PC-3 (cell line): ENCODE measurements at regions not wholly inside any gene's neighbourhood (a gene's known extent, or its start where the extent isn't known, plus 50 kb on each side); places are given as distances from the start of the nearest gene placed in this dataset.

Experiments used
- ATAC-seq: fragments of 200-7000 bp; cut with Tn5 transposase; 2 replicates; pipeline ENCODE4 v1.9.1; 2020; ENCODE audit warnings: mild to moderate bottlenecking, moderate library complexity
- BruUV-seq: library from RNA; stranded (reverse); fragments of 400-500 nt; replicated peaks from 2 replicates; lab custom pipeline; 2021; lab: Mats Ljungman, UMichigan
- CTCF ChIA-PET: fragments of 300-600 bp; sonication (Branson Sonifier 250); formaldehyde crosslinking; loops from one replicate; lab custom pipeline; 2022; ENCODE audit warnings: antibody characterized with exemption; lab: Charles Lee
- POLR2A ChIA-PET: fragments of 300-600 bp; sonication (Branson Sonifier 250); formaldehyde crosslinking; loops from one replicate; lab custom pipeline; 2022; ENCODE audit warnings: antibody characterized with exemption; ENCODE audit not compliant: unreplicated experiment; lab: Charles Lee
- DNase-seq: peaks from one replicate; pipeline ENCODE4 v3.0.0-alpha.2; 2015
- H2AFZ ChIP-seq: fragments of 300-600 bp; sonication (generic); 2 replicates; pipeline ENCODE4 v1.6.0; 2016; ENCODE audit warnings: antibody characterized with exemption, low read length
- H3F3A ChIP-seq: fragments of 300-600 bp; sonication (generic); one replicate; pipeline ENCODE4 v1.6.0; 2017; ENCODE audit warnings: antibody characterized with exemption, low read length, control low read depth, mild to moderate bottlenecking; ENCODE audit not compliant: unreplicated experiment
- H3K27ac ChIP-seq: fragments of 300-600 bp; sonication (generic); 2 replicates; pipeline ENCODE4 v1.5.1; 2016; ENCODE audit warnings: mild to moderate bottlenecking, low read length
- H3K27me3 ChIP-seq: fragments of 300-600 bp; sonication (generic); 2 replicates; pipeline ENCODE4 v1.6.1; 2016; ENCODE audit warnings: low read length, mixed read lengths
- H3K36me3 ChIP-seq: fragments of 300-600 bp; sonication (generic); 2 replicates; pipeline ENCODE4 v1.6.1; 2016; ENCODE audit warnings: low read depth, mixed run types, low read length, mixed read lengths
- H3K4me1 ChIP-seq: fragments of 300-600 bp; sonication (generic); 2 replicates; pipeline ENCODE4 v1.5.1; 2016; ENCODE audit warnings: low read length; ENCODE audit not compliant: insufficient read depth
- H3K4me2 ChIP-seq: fragments of 300-600 bp; sonication (generic); 2 replicates; pipeline ENCODE4 v1.6.0; 2016; ENCODE audit warnings: low read length
- H3K4me3 ChIP-seq: fragments of 300-600 bp; sonication (generic); 2 replicates; pipeline ENCODE4 v1.5.1; 2016; ENCODE audit warnings: mild to moderate bottlenecking, low read length, mixed read lengths
- H3K79me2 ChIP-seq: fragments of 300-600 bp; sonication (generic); 2 replicates; pipeline ENCODE4 v1.6.1; 2017; ENCODE audit warnings: low read length, mixed read lengths
- H3K9ac ChIP-seq: fragments of 300-600 bp; sonication (generic); 2 replicates; pipeline ENCODE4 v1.6.0; 2016; ENCODE audit warnings: mild to moderate bottlenecking, low read length
- H3K9me2 ChIP-seq: fragments of 300-600 bp; sonication (generic); replicated peaks from 2 replicates; pipeline ENCODE4 v1.6.1; 2016; ENCODE audit warnings: mixed run types, low read length, mixed read lengths
- H3K9me3 ChIP-seq: fragments of 300-600 bp; sonication (generic); 2 replicates; pipeline ENCODE4 v1.6.1; 2016; ENCODE audit warnings: low read length, mixed read lengths
- H4K20me1 ChIP-seq: fragments of 300-600 bp; sonication (generic); 2 replicates; pipeline ENCODE4 v1.6.1; 2016; ENCODE audit warnings: low read length, mixed read lengths
- CTCF ChIP-seq: fragments of 300-600 bp; sonication (generic); conservative IDR thresholded peaks from 2 replicates; pipeline ENCODE4 v1.5.1; 2017; ENCODE audit warnings: antibody characterized with exemption, low read depth, mild to moderate bottlenecking, low read length
- EZH2 ChIP-seq: fragments of 300-600 bp; sonication (generic); IDR thresholded peaks from one replicate; pipeline ENCODE4 v1.6.1; 2017; ENCODE audit warnings: antibody characterized with exemption, mild to moderate bottlenecking, low read length; ENCODE audit not compliant: unreplicated experiment
- EZH2phosphoT487 ChIP-seq: fragments of 300-600 bp; sonication (generic); IDR thresholded peaks from 2 replicates; pipeline ENCODE4 v1.6.1; 2018; ENCODE audit warnings: mild to moderate bottlenecking, antibody characterized with exemption, low read length, borderline replicate concordance
- intact Hi-C: fragments of 100-400 bp; cut with micrococcal nuclease; formaldehyde crosslinking; loops from 2 replicates; pipeline ENCODE4 v1.9.0; 2023

DNA sequence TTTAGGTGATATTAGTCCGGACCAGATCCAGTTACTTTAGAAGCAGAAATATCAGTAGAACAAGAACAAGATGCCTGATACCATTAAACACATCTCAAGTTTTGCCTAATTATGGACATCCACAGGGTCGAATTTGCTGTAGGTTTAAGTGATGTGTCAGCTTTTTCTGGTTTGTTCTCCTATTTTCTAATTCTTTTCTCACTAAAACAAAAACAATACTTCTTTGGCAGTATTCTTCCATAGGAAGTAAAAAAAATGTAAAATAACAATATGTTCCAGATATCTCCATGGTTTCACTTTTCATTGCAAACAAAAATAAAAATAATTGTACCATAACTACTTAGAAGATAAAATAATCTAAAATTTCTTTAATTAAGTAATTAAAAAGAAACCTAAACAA, 265.7 kb downstream of the SHOX2 start:
- H3K4me2 ChIP-seq, result no peak overlapping the region
- ChIA-PET POLR2A (no interaction called here), CTCF (no interaction called here)
- H3K9ac ChIP-seq, result no peak overlapping the region
- no peaks in the 10 kb centered on the region for H3K9me2 ChIP-seq
- no peak for TF ChIP-seq EZH2
- TF ChIP-seq CTCF, result no peak
- TF ChIP-seq EZH2phosphoT487, result no peak
- H3K36me3 ChIP-seq, result no peaks in the 10 kb centered on the region
- H3K4me3 ChIP-seq, result no peak overlapping the region
- H3K27me3 ChIP-seq, result no peaks in the 10 kb centered on the region
- no peaks in the 10 kb centered on the region for H3K79me2 ChIP-seq
- H3K27ac ChIP-seq, result no peak overlapping the region
- H3K4me1 ChIP-seq, result no peaks in the 10 kb centered on the region
- DNase-seq, result no peak
- no peak for ATAC-seq
- no peaks in the 10 kb centered on the region for H3F3A ChIP-seq
- no peaks in the 10 kb centered on the region for H4K20me1 ChIP-seq
- no TSS peak for BruUV-seq
- H2AFZ ChIP-seq, result no peak overlapping the region
- H3K9me3 ChIP-seq, result no peaks in the 10 kb centered on the region
- intact Hi-C loops, result no loop called here

DNA sequence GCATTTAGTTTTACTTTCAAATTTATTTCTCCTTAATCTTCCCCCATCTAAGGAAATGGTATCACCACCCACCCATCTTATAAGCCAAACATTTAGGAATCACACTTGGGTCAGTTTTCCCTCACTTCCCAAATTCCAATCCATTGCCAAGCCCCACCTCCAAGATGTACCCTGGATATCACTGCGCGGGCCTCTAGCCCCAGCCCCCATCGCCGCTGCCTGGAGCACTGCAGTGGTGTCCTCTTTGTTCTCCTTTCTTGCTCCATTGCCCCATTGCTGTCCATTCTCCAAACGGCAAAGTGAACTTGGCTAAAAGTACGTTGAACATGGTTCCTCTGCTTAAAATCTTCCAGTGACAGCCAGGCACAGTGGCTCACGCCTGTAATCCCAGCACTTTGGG, 267.8 kb downstream of the SHOX2 start:
- no peaks in the 10 kb centered on the region for H4K20me1 ChIP-seq
- H3K27ac ChIP-seq, result no peak overlapping the region
- H3K4me2 ChIP-seq, result no peak overlapping the region
- no peaks in the 10 kb centered on the region for H3K36me3 ChIP-seq
- H3K79me2 ChIP-seq, result no peaks in the 10 kb centered on the region
- CTCF ChIA-PET, result no interaction called here
- POLR2A ChIA-PET, result no interaction called here
- no peaks in the 10 kb centered on the region for H3F3A ChIP-seq
- ATAC-seq, result no peak
- TF ChIP-seq CTCF (no peak), EZH2 (no peak), EZH2phosphoT487 (no peak)
- no peaks in the 10 kb centered on the region for H3K9me3 ChIP-seq
- intact Hi-C loops, result no loop called here
- no peak overlapping the region for H3K4me3 ChIP-seq
- no peak overlapping the region for H2AFZ ChIP-seq
- H3K9me2 ChIP-seq, result no peaks in the 10 kb centered on the region
- no peak overlapping the region for H3K9ac ChIP-seq
- no peaks in the 10 kb centered on the region for H3K27me3 ChIP-seq
- BruUV-seq, result no TSS peak
- DNase-seq, result no peak
- no peaks in the 10 kb centered on the region for H3K4me1 ChIP-seq

- Histone ChIP-seq H3K4me1 (no peaks in the 10 kb centered on the region), H3K79me2 (no peaks in the 10 kb centered on the region), H3K9me3 (no peaks in the 10 kb centered on the region), H3K9ac (no peak overlapping the region), H3K9me2 (no peaks in the 10 kb centered on the region), H3K27me3 (no peaks in the 10 kb centered on the region), H2AFZ (no peak overlapping the region), H3K4me3 (no peak overlapping the region), H3K36me3 (no peaks in the 10 kb centered on the region), H3K4me2 (no peak overlapping the region), H3F3A (no peaks in the 10 kb centered on the region), H3K27ac (no peak overlapping the region), H4K20me1 (no peaks in the 10 kb centered on the region)
- TF ChIP-seq EZH2, result no peak
- TF ChIP-seq EZH2phosphoT487, result no peak
- no peak for TF ChIP-seq CTCF
- ATAC-seq (no peak), DNase-seq (no peak)
- POLR2A ChIA-PET, result no interaction called here
- no TSS peak for BruUV-seq
- intact Hi-C loops, result no loop called here
- CTCF ChIA-PET, result no interaction called here
Observed at GRCh38 chr3:157837336-157837735, 268.9 kb downstream of the SHOX2 start.
